NCI-H187 (cell line): ENCODE measurements at regions not wholly inside any gene's neighbourhood (a gene's known extent, or its start where the extent isn't known, plus 50 kb on each side); places are given as distances from the start of the nearest gene placed in this dataset.
"Not testable (repeated sequence)": the region's sequence is repeated elsewhere in the genome, so short reads cannot be mapped to it uniquely, and the experiment has no call there.

Experiments
- DNase-seq, 2 experiments: peaks; one replicate each; lab custom pipeline; 2025; lab: John Stamatoyannopoulos, UW

GRCh38 chr5:114822436-114822835 is 347.3 kb downstream of the TRIM36 start:
- no peak for DNase-seq

- DNase-seq = no peak
Observed at GRCh38 chr5:114790403-114790792, 379.3 kb downstream of the TRIM36 start.

GRCh38 chr5:114789773-114790402 is 379.8 kb downstream of the TRIM36 start:
- DNase-seq = no peak

GRCh38 chr5:114782869-114783268 is 386.8 kb downstream of the TRIM36 start:
- DNase-seq = no peak

GRCh38 chr5:114782177-114782576 is 387.5 kb downstream of the TRIM36 start:
- no peak for DNase-seq

GRCh38 chr5:114780290-114780689 is 389.4 kb downstream of the TRIM36 start:
- DNase-seq = no peak

GRCh38 chr5:114744406-114744805 is 382.5 kb downstream of the KCNN2 start:
- no peak for DNase-seq

GRCh38 chr5:114734238-114734637 is 372.4 kb downstream of the KCNN2 start:
- DNase-seq = no peak

- no peak for DNase-seq
Observed at GRCh38 chr5:114729986-114730385, 368.1 kb downstream of the KCNN2 start.

- DNase-seq = no peak
Observed at GRCh38 chr5:114727358-114727757, 365.5 kb downstream of the KCNN2 start.

GRCh38 chr5:114726131-114726530 is 364.3 kb downstream of the KCNN2 start:
- DNase-seq = no peak

GRCh38 chr5:114719268-114719667 is 357.4 kb downstream of the KCNN2 start:
- no peak for DNase-seq

- no peak for DNase-seq
Observed at GRCh38 chr5:114716955-114717354, 355.1 kb downstream of the KCNN2 start.

GRCh38 chr5:114704225-114704893 is 342.5 kb downstream of the KCNN2 start:
- DNase-seq = not testable (repeated sequence)

GRCh38 chr5:114702731-114703130 is 340.9 kb downstream of the KCNN2 start:
- DNase-seq = no peak

GRCh38 chr5:114702136-114702535 is 340.3 kb downstream of the KCNN2 start:
- no peak for DNase-seq

- no peak for DNase-seq
Observed at GRCh38 chr5:114700823-114701222, 339.0 kb downstream of the KCNN2 start.

GRCh38 chr5:114695292-114695904 is 333.5 kb downstream of the KCNN2 start:
- no peak for DNase-seq

- DNase-seq = no peak
Observed at GRCh38 chr5:114686356-114686755, 324.5 kb downstream of the KCNN2 start.

GRCh38 chr5:114678778-114679177 is 316.9 kb downstream of the KCNN2 start:
- no peak for DNase-seq

- DNase-seq = no peak
Observed at GRCh38 chr5:114665551-114665950, 303.7 kb downstream of the KCNN2 start.

- no peak for DNase-seq
Observed at GRCh38 chr5:114660791-114661190, 298.9 kb downstream of the KCNN2 start.

- no peak for DNase-seq
Observed at GRCh38 chr5:114658194-114658593, 296.3 kb downstream of the KCNN2 start.
